ENCODE measurements at regions not wholly inside any gene's neighbourhood (a gene's known extent, or its start where the extent isn't known, plus 50 kb on each side); places are given as distances from the start of the nearest gene placed in this dataset.

DNA sequence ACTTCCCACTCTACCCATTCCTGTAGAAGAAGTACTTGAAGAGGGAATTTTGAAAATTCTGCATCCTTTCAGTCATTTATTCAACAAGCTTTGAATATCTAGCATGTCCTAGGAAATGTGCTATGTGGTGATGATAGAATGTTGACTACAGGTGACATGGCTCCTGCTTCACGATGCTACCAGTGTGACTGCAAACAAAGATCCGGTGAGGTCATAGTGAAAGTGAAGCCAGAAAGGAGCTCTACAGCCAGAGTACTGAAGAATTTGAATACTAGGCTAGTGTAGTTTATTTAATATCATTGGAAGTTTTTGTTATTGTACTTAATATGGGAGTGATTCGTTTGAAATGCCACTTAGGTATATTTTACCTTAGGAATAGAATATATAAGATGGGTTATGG, 348.1 kb downstream of the TFEC start:
- TF ChIP-seq, protein P1, sequence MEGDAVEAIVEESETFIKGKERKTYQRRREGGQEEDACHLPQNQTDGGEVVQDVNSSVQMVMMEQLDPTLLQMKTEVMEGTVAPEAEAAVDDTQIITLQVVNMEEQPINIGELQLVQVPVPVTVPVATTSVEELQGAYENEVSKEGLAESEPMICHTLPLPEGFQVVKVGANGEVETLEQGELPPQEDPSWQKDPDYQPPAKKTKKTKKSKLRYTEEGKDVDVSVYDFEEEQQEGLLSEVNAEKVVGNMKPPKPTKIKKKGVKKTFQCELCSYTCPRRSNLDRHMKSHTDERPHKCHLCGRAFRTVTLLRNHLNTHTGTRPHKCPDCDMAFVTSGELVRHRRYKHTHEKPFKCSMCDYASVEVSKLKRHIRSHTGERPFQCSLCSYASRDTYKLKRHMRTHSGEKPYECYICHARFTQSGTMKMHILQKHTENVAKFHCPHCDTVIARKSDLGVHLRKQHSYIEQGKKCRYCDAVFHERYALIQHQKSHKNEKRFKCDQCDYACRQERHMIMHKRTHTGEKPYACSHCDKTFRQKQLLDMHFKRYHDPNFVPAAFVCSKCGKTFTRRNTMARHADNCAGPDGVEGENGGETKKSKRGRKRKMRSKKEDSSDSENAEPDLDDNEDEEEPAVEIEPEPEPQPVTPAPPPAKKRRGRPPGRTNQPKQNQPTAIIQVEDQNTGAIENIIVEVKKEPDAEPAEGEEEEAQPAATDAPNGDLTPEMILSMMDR (IDR thresholded peaks at IDR 0.05): no peak
- TF ChIP-seq POLR2A (IDR thresholded peaks at IDR 0.05): no peak
- Histone ChIP-seq H3K27ac (no peak overlapping the region), H3K36me3 (no peaks in the 10 kb centered on the region), H3K4me3 (no peak overlapping the region), H3K27me3 (no peaks in the 10 kb centered on the region), H3K4me1 (peaks cover 0 to 19% (median 2%) of the 10 kb centered on the region in 4 donors), H3K9me3 (no peaks in the 10 kb centered on the region)
- ATAC-seq (peak in 1 of 4 donors; percentile 17), DNase-seq (no peak)
- 46% methylated on average over 3 of the region's 3 CpGs for WGBS (ENCODE audit: insufficient coverage, low coverage, low lambda C conversion rate, missing lambda C conversion rate)
- intact Hi-C loops (cut with DNase I): no loop called here

DNA sequence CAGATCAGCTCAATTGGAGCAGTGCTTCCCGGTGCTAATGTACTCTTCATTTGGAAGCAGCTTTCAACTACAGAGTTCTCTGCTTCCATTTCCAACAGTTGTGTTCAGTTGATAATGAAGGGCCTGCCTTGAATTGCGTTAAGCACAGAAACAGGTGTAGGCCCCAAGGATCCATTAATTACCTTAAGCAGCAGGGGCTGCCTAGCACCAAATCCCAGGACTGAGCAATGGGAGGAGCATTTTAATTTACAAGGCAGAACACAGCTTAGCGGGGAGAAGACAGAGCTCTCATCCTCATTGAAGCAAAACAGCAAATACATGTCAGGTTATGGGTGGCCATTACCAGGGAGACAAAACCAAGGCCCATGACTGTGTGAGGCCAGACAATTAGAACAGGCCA, 349.6 kb downstream of the TFEC start:
- Histone ChIP-seq H3K27ac (no peak overlapping the region), H3K9me3 (no peaks in the 10 kb centered on the region), H3K36me3 (no peaks in the 10 kb centered on the region), H3K4me3 (no peak overlapping the region), H3K27me3 (no peaks in the 10 kb centered on the region), H3K4me1 (peaks cover 0 to 33% (median 9%) of the 10 kb centered on the region in 4 donors)
- no peak for TF ChIP-seq POLR2A (IDR thresholded peaks at IDR 0.05)
- TF ChIP-seq, protein P1 (IDR thresholded peaks at IDR 0.05): no peak
- 81% methylated on average over 3 of the region's 3 CpGs for WGBS (ENCODE audit: insufficient coverage, low coverage, low lambda C conversion rate, missing lambda C conversion rate)
- DNase-seq (no peak), ATAC-seq (no peak)
- intact Hi-C loops (cut with DNase I): no loop called here

DNA sequence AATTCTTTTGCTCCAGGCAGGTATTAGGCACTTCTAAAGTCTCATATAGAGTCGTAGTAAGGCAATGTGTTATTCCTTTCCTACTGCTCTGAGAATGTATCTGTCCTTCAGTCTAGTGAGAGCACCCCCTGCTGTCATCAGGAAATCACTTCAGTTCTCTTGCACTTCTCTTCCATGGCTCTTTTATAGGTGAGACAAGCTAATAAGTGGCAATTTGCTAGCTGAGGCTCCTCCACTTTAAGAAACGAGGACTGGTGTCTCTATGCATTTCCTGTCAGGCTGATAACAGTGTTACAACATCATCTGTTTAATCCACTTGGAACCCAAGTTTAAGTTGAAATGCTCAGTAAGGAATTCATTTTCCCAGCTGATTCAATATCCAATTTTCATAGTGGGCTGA, 350.6 kb downstream of the TFEC start:
- DNase-seq (no peak), ATAC-seq (peak; percentile 56 to 80 (median 60))
- H3K9me3 ChIP-seq: no peaks in the 10 kb centered on the region
- intact Hi-C loops (cut with DNase I): no loop called here
- peaks cover 0 to 33% (median 9%) of the 10 kb centered on the region in 4 donors for H3K4me1 ChIP-seq
- WGBS (ENCODE audit: insufficient coverage, low coverage, low lambda C conversion rate, missing lambda C conversion rate): 11% methylated on average over 2 of the region's 2 CpGs
- no peak overlapping the region for H3K4me3 ChIP-seq
- no peak overlapping the region for H3K27ac ChIP-seq
- no peaks in the 10 kb centered on the region for H3K27me3 ChIP-seq
- H3K36me3 ChIP-seq: no peaks in the 10 kb centered on the region
- TF ChIP-seq, protein P1 (IDR thresholded peaks at IDR 0.05): peak; percentile 47 to 67 (median 55)
- no peak for TF ChIP-seq POLR2A (IDR thresholded peaks at IDR 0.05)

DNA sequence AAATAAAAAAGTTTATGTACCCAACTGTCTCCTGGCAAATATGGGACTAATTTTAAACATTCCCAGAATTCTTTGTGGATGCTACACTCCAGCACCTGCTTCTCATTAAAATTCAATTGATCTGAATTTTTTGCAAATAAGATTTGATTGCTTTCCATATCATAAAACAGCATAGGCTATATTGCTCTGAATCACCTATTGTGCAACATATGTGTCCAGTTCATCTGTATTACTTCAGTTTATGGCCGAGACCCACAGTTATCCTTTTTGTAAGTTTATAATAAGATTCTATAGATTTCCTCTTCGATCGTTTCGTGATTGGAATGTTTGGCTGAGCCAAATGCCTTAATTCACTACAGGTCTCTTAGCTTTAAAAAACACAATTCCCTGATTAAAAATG, 351.1 kb downstream of the TFEC start:
- Histone ChIP-seq H3K27ac (no peak overlapping the region), H3K27me3 (no peaks in the 10 kb centered on the region), H3K4me3 (no peak overlapping the region), H3K4me1 (peaks cover 0 to 33% (median 9%) of the 10 kb centered on the region in 4 donors), H3K9me3 (no peaks in the 10 kb centered on the region), H3K36me3 (no peaks in the 10 kb centered on the region)
- DNase-seq: no peak
- WGBS (ENCODE audit: insufficient coverage, low coverage, low lambda C conversion rate, missing lambda C conversion rate): 83% methylated on average over 4 of the region's 4 CpGs
- no peak for ATAC-seq
- intact Hi-C loops (cut with DNase I): no loop called here
- no peak for TF ChIP-seq POLR2A (IDR thresholded peaks at IDR 0.05)
- TF ChIP-seq, protein P1 (IDR thresholded peaks at IDR 0.05): no peak

Data from right lobe of liver (tissue), 6 donors.